CD14-positive monocyte (primary cell): ENCODE measurements at regions not wholly inside any gene's neighbourhood (a gene's known extent, or its start where the extent isn't known, plus 50 kb on each side); places are given as distances from the start of the nearest gene placed in this dataset.

Experiments used
- DNase-seq, 3 donors: peaks; one replicate each; pipeline ENCODE4 v3.0.0-alpha.2; 2011 to 2022
- H2AFZ ChIP-seq: 2 replicates; pipeline ENCODE4 v1.6.0; 2012; ENCODE audit warnings: mild to moderate bottlenecking, low read depth, low read length, inconsistent platforms; ENCODE audit not compliant: insufficient read depth, poor library complexity, severe bottlenecking
- H3K27ac ChIP-seq, 2 donors: 1 replicate in 1 of 2; 2 replicates in 1 of 2; pipeline ENCODE4 v1.5.1; 2012 to 2013; ENCODE audit warnings: low read length in 2 of 2, control low read depth in 1 of 2, inconsistent platforms in 1 of 2, low read depth in 1 of 2, mild to moderate bottlenecking in 1 of 2
- H3K27me3 ChIP-seq, 2 donors: one replicate each; pipeline versions ENCODE4 v1.6.0 to v1.6.1; 2011 to 2013; ENCODE audit warnings: low read length in 2 of 2; ENCODE audit not compliant: control insufficient read depth in 2 of 2, insufficient read depth in 2 of 2
- H3K36me3 ChIP-seq, 2 donors: replicated peaks in 1 of 2; 1 replicate in 1 of 2; 2 replicates in 1 of 2; pipeline versions ENCODE4 v1.5.1 to v1.6.1; 2012 to 2013; ENCODE audit warnings: low read length in 2 of 2, control low read depth in 1 of 2, inconsistent platforms in 1 of 2, mild to moderate bottlenecking in 1 of 2; ENCODE audit not compliant: insufficient read depth in 2 of 2, control insufficient read depth in 1 of 2
- H3K4me1 ChIP-seq, 2 donors: 1 replicate in 1 of 2; 2 replicates in 1 of 2; pipeline versions ENCODE4 v1.5.1 to v1.6.1; 2012 to 2013; ENCODE audit warnings: low read length in 2 of 2, control low read depth in 1 of 2, inconsistent platforms in 1 of 2, mild to moderate bottlenecking in 1 of 2, moderate library complexity in 1 of 2; ENCODE audit not compliant: insufficient read depth in 2 of 2, control insufficient read depth in 1 of 2
- H3K4me2 ChIP-seq: replicated peaks from 2 replicates; pipeline ENCODE3; 2012; ENCODE audit warnings: low read length, moderate library complexity, mild to moderate bottlenecking; ENCODE audit not compliant: poor library complexity, severe bottlenecking; ENCODE audit errors: extremely low read depth
- H3K4me3 ChIP-seq, 3 experiments: fragments of 200-600 bp in 1 of 3; sonication (generic) in 1 of 3; replicated peaks in 1 of 3; 1 replicate in 2 of 3; 2 replicates in 1 of 3; pipeline ENCODE4 v1.5.1; 2011 to 2013; ENCODE audit warnings: low read length in 3 of 3, mild to moderate bottlenecking in 3 of 3, control low read depth in 2 of 3, low read depth in 2 of 3, inconsistent platforms in 1 of 3, moderate library complexity in 1 of 3
- H3K79me2 ChIP-seq: 2 replicates; pipeline ENCODE4 v1.6.0; 2012; ENCODE audit warnings: mild to moderate bottlenecking, control low read depth, inconsistent platforms, low read length, moderate library complexity; ENCODE audit not compliant: insufficient read depth
- H3K9ac ChIP-seq: 2 replicates; pipeline ENCODE4 v1.6.0; 2017; ENCODE audit warnings: low read length, mild to moderate bottlenecking; ENCODE audit not compliant: insufficient read depth, poor library complexity, severe bottlenecking
- H3K9me3 ChIP-seq, 2 donors: replicated peaks in 1 of 2; 1 replicate in 1 of 2; 2 replicates in 1 of 2; pipeline versions ENCODE4 v1.5.1 to v1.6.1; 2012 to 2013; ENCODE audit warnings: low read length in 2 of 2, control low read depth in 1 of 2; ENCODE audit not compliant: control insufficient read depth in 1 of 2, insufficient read depth in 1 of 2
- H4K20me1 ChIP-seq: 2 replicates; pipeline ENCODE4 v1.6.0; 2012; ENCODE audit warnings: mild to moderate bottlenecking, low read length, control low read depth, moderate library complexity; ENCODE audit not compliant: insufficient read depth
- H3K27ac Mint-ChIP-seq, 7 donors: one replicate each; pipeline ENCODE4 v1.8.0; 2020; ENCODE audit warnings: mild to moderate bottlenecking in 7 of 7, mixed read lengths in 7 of 7, moderate library complexity in 6 of 7, inconsistent platforms in 2 of 7
- H3K27me3 Mint-ChIP-seq, 3 donors: one replicate each; pipeline ENCODE4 v1.8.0; 2021 to 2022; ENCODE audit warnings: low read depth in 3 of 3, mild to moderate bottlenecking in 3 of 3, mixed read lengths in 3 of 3, moderate library complexity in 3 of 3, inconsistent platforms in 1 of 3
- H3K36me3 Mint-ChIP-seq, 2 donors: one replicate each; pipeline ENCODE4 v1.8.0; 2020; ENCODE audit warnings: mixed read lengths in 2 of 2, inconsistent platforms in 1 of 2, mild to moderate bottlenecking in 1 of 2
- H3K4me1 Mint-ChIP-seq: one replicate; pipeline ENCODE4 v1.8.0; 2020; ENCODE audit warnings: mild to moderate bottlenecking, mixed read lengths
- H3K4me3 Mint-ChIP-seq, 2 donors: one replicate each; pipeline ENCODE4 v1.8.0; 2020; ENCODE audit warnings: mild to moderate bottlenecking in 2 of 2, mixed read lengths in 2 of 2, moderate library complexity in 1 of 2
- H3K9me3 Mint-ChIP-seq, 7 donors: one replicate each; pipeline ENCODE4 v1.8.0; 2020 to 2022; ENCODE audit warnings: mixed read lengths in 7 of 7, mild to moderate bottlenecking in 6 of 7, moderate library complexity in 6 of 7, inconsistent platforms in 2 of 7
- CTCF ChIP-seq: fragments of 200-600 bp; IDR thresholded peaks from one replicate; pipeline ENCODE4 v1.8.0; 2022; ENCODE audit warnings: antibody characterized with exemption, mild to moderate bottlenecking
- WGBS: methylation state at CpG from one replicate; pipeline ENCODE4 v1.1.5; 2013; ENCODE audit warnings: missing lambda C conversion rate; ENCODE audit not compliant: insufficient coverage; 5-methylcytosine and 5-hydroxymethylcytosine counted together
- intact Hi-C, 2 donors: fragments of 100-400 bp; cut with micrococcal nuclease; formaldehyde crosslinking; loops; one replicate each; pipeline versions ENCODE4 v1.15.0 to v1.15.1; 2023

GRCh38 chr5:89735082-89735481, 674.5 kb downstream of the CETN3 start:
- Histone ChIP-seq H3K4me3 (no peak overlapping the region), H3K4me2 (no peak overlapping the region), H3K79me2 (no peaks in the 10 kb centered on the region), H3K9me3 (no peaks in the 10 kb centered on the region), H3K27me3 (no peaks in the 10 kb centered on the region), H3K9ac (no peak overlapping the region), H2AFZ (no peak overlapping the region), H3K36me3 (no peaks in the 10 kb centered on the region), H4K20me1 (no peaks in the 10 kb centered on the region), H3K4me1 (no peaks in the 10 kb centered on the region), H3K27ac (no peak overlapping the region)
- H3K4me3 Mint-ChIP-seq: no peak overlapping the region
- DNase-seq: no peak
- H3K36me3 Mint-ChIP-seq: no peaks in the 10 kb centered on the region
- no CpG with 5 or more reads among the region's 2 CpGs for WGBS
- intact Hi-C loops: no loop called here
- H3K9me3 Mint-ChIP-seq: peaks cover 0 to 2% (median 0%) of the 10 kb centered on the region in 7 donors
- H3K27ac Mint-ChIP-seq: no peak overlapping the region
- no peaks in the 10 kb centered on the region for H3K27me3 Mint-ChIP-seq
- no peaks in the 10 kb centered on the region for H3K4me1 Mint-ChIP-seq
- no peak for TF ChIP-seq CTCF

GRCh38 chr5:89733772-89734171, 675.8 kb downstream of the CETN3 start:
- intact Hi-C loops: no loop called here
- Mint-ChIP-seq H3K27me3 (no peaks in the 10 kb centered on the region), H3K36me3 (no peaks in the 10 kb centered on the region), H3K9me3 (peaks cover 0 to 2% (median 0%) of the 10 kb centered on the region in 7 donors), H3K27ac (no peak overlapping the region), H3K4me1 (peaks cover 6% of the 10 kb centered on the region), H3K4me3 (no peak overlapping the region)
- H3K27ac ChIP-seq: no peak overlapping the region
- no peaks in the 10 kb centered on the region for H3K4me1 ChIP-seq
- no peak overlapping the region for H2AFZ ChIP-seq
- no peaks in the 10 kb centered on the region for H4K20me1 ChIP-seq
- no peak for DNase-seq
- H3K4me3 ChIP-seq: no peak overlapping the region
- no peak overlapping the region for H3K4me2 ChIP-seq
- TF ChIP-seq CTCF: no peak
- WGBS: no CpG with 5 or more reads among the region's 1 CpG
- no peaks in the 10 kb centered on the region for H3K9me3 ChIP-seq
- no peak overlapping the region for H3K9ac ChIP-seq
- no peaks in the 10 kb centered on the region for H3K36me3 ChIP-seq
- H3K27me3 ChIP-seq: no peaks in the 10 kb centered on the region
- H3K79me2 ChIP-seq: no peaks in the 10 kb centered on the region
